Activated naive CD4-positive, alpha-beta T cell treated with anti-CD3 and anti-CD28 coated beads, Interleukin-2, amount 50 U/mL, for 24 hours (primary cell): ENCODE measurements at regions not wholly inside any gene's neighbourhood (a gene's known extent, or its start where the extent isn't known, plus 50 kb on each side); places are given as distances from the start of the nearest gene placed in this dataset.

ENCODE experiments used
- H3K27ac Mint-ChIP-seq: one replicate; pipeline ENCODE4 v1.8.0; 2021; ENCODE audit warnings: mild to moderate bottlenecking, mixed read lengths
- H3K27me3 Mint-ChIP-seq: one replicate; pipeline ENCODE4 v1.8.0; 2021; ENCODE audit warnings: mixed read lengths
- H3K36me3 Mint-ChIP-seq: one replicate; pipeline ENCODE4 v1.8.0; 2021; ENCODE audit warnings: mixed read lengths
- H3K4me1 Mint-ChIP-seq: one replicate; pipeline ENCODE4 v1.8.0; 2021; ENCODE audit warnings: mixed read lengths
- H3K4me3 Mint-ChIP-seq: one replicate; pipeline ENCODE4 v1.8.0; 2021; ENCODE audit warnings: mild to moderate bottlenecking, mixed read lengths
- H3K9me3 Mint-ChIP-seq: one replicate; pipeline ENCODE4 v1.8.0; 2021; ENCODE audit warnings: mixed read lengths

DNA sequence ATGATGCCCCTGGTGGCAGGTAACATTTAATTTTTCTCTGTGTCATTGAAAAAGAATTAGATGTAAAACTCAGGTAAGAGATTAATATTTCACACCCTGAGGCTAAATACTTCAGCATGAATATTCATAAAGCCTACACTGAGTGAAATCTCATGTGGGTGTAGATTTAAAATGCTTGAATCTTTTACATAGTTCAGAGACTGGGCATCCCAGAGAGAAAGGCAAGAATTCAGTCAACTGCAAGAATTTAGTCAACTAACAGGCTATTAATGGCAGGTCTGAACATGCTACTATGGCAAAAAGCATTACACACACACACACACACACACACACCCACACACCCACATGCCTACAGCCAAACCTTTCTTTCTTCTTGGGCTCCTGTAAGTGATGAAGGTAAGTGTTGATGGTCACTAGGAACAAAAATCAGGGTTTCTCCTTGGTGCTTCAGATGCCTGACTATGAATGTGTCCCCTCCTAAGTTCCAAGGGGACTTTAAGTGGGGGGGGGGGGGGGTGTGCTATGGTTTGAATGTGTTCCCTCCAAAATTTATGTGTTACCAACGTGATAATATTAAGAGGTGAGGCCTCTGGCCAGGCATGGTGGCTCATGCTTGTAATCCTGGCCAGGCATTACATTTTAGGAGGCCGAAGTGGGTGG is 63.7 kb upstream of the PSMD7 start:
- no peaks in the 10 kb centered on the region for H3K4me1 Mint-ChIP-seq
- H3K27me3 Mint-ChIP-seq = peaks cover 10% of the 10 kb centered on the region
- no peaks in the 10 kb centered on the region for H3K9me3 Mint-ChIP-seq
- H3K27ac Mint-ChIP-seq = no peak overlapping the region
- no peak overlapping the region for H3K4me3 Mint-ChIP-seq
- no peaks in the 10 kb centered on the region for H3K36me3 Mint-ChIP-seq

DNA sequence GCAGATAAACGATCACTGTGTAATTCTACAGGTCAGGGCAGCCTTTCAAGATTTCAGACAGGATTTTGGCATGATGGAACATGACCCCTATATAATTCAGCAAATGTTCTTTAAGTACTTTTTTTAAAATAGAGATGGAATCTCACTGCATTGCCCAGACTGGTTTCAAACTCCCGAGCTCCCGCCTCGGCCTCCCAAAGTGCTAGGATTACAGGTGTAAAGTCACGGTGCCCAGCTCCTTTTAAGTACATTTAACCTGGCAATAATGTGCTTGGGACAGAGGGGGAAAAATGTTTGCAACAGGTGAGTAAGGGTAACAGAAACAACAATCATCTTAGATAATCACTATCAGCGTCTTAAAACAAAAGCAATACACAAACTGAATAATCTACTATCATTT is 66.5 kb upstream of the PSMD7 start:
- H3K4me1 Mint-ChIP-seq = no peaks in the 10 kb centered on the region
- H3K9me3 Mint-ChIP-seq = no peaks in the 10 kb centered on the region
- no peaks in the 10 kb centered on the region for H3K36me3 Mint-ChIP-seq
- H3K27ac Mint-ChIP-seq = no peak overlapping the region
- peaks cover 6% of the 10 kb centered on the region for H3K27me3 Mint-ChIP-seq
- H3K4me3 Mint-ChIP-seq = no peak overlapping the region

DNA sequence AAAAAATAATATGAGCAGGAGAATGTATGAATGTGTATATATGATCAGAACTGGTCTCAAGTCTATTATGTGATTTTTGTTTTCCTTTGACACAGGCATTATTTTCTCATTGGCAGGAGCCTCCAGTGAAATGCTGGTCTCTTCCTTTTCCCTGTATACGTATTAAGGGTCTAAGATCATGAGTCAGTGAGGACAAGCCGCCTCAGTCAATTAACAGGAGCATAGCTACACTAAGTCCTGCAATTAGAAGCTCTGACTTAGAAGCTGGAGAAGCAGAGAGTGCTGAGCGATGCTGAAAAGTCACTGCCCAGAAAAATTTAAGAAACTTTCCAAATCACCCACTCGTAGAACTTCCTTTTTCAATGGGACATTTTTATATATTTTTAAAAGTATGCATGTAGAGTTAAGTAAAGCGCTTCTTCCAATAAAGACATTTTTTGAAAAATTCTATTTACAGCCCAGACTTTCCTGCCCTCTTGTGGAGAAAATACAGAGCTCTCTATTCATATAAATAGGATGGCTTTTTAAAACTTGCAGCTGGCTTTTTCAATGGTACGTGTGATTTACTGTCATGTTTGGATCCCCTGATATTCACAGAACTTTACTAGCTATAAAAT is 70.2 kb upstream of the PSMD7 start:
- Mint-ChIP-seq H3K4me3 (no peak overlapping the region), H3K36me3 (no peaks in the 10 kb centered on the region)

GRCh38 chr16:74224828-74225612 is 71.6 kb upstream of the PSMD7 start:
- H3K4me3 Mint-ChIP-seq = no peak overlapping the region
- H3K36me3 Mint-ChIP-seq = no peaks in the 10 kb centered on the region
- H3K27me3 Mint-ChIP-seq = peaks cover 8% of the 10 kb centered on the region
- no peaks in the 10 kb centered on the region for H3K4me1 Mint-ChIP-seq
- no peaks in the 10 kb centered on the region for H3K9me3 Mint-ChIP-seq
- H3K27ac Mint-ChIP-seq = no peak overlapping the region

More for the DNA sequence above, 70.2 kb upstream of the PSMD7 start:
- no peaks in the 10 kb centered on the region for H3K4me1 Mint-ChIP-seq
- no peak overlapping the region for H3K27ac Mint-ChIP-seq
- H3K27me3 Mint-ChIP-seq = peaks cover 8% of the 10 kb centered on the region
- H3K9me3 Mint-ChIP-seq = no peaks in the 10 kb centered on the region

- no peaks in the 10 kb centered on the region for H3K4me1 Mint-ChIP-seq
- H3K27ac Mint-ChIP-seq = no peak overlapping the region
- H3K4me3 Mint-ChIP-seq = no peak overlapping the region
- H3K9me3 Mint-ChIP-seq = no peaks in the 10 kb centered on the region
- H3K27me3 Mint-ChIP-seq = peaks cover 7% of the 10 kb centered on the region
- no peaks in the 10 kb centered on the region for H3K36me3 Mint-ChIP-seq
Measured at GRCh38 chr16:74221828-74222227, 74.8 kb upstream of the PSMD7 start.

DNA sequence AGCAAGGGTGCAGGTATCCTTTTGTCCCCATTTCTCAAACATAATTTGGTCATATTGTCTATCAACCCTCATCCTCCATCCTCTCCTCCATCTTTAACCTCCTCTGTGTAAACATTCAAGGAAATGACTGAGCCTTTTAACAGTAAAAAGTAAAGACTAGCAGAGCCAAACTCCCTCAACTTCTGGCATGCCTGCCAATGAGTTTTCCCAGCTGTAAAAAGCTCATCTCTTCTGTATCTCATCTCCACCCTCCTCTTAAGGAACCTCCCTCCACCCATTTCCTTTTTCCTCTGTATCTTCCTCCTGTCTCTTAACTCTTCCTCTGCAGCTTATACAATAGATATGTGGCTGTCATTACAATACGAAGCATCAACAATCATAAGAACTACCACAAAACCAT is 76.9 kb upstream of the PSMD7 start:
- no peaks in the 10 kb centered on the region for H3K9me3 Mint-ChIP-seq
- H3K27ac Mint-ChIP-seq = no peak overlapping the region
- H3K27me3 Mint-ChIP-seq = peaks cover 8% of the 10 kb centered on the region
- no peaks in the 10 kb centered on the region for H3K36me3 Mint-ChIP-seq
- no peak overlapping the region for H3K4me3 Mint-ChIP-seq
- no peaks in the 10 kb centered on the region for H3K4me1 Mint-ChIP-seq

DNA sequence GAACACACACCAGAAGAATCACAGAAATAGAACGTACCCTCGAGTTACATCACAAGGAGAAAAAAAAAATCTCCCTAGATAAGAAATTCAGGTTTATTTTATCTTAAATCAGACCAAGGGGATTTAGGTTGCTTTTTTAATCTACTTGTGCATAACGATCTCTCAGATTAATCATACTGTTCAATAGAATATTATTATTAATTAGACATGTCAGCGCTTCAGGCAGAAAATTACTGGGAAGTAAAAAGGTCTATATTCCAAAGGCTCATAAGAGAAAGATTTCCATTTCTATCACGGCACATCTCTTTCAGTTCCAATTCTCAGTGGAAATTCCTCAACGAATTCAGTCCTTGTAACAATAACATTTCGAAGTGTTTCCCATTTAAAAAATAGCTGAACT is 77.7 kb upstream of the PSMD7 start:
- Mint-ChIP-seq H3K4me1 (no peaks in the 10 kb centered on the region), H3K27ac (no peak overlapping the region), H3K27me3 (peaks cover 8% of the 10 kb centered on the region), H3K4me3 (no peak overlapping the region), H3K36me3 (no peaks in the 10 kb centered on the region), H3K9me3 (no peaks in the 10 kb centered on the region)

GRCh38 chr16:74216319-74216718 is 80.3 kb upstream of the PSMD7 start:
- H3K27ac Mint-ChIP-seq = no peak overlapping the region
- no peak overlapping the region for H3K4me3 Mint-ChIP-seq
- H3K27me3 Mint-ChIP-seq = peaks cover 6% of the 10 kb centered on the region
- no peaks in the 10 kb centered on the region for H3K9me3 Mint-ChIP-seq
- H3K36me3 Mint-ChIP-seq = no peaks in the 10 kb centered on the region
- H3K4me1 Mint-ChIP-seq = no peaks in the 10 kb centered on the region

- Mint-ChIP-seq H3K36me3 (no peaks in the 10 kb centered on the region), H3K27ac (no peak overlapping the region), H3K4me3 (no peak overlapping the region), H3K4me1 (no peaks in the 10 kb centered on the region), H3K9me3 (no peaks in the 10 kb centered on the region), H3K27me3 (peaks cover 6% of the 10 kb centered on the region)
Measured at GRCh38 chr16:74215249-74215648, 81.4 kb upstream of the PSMD7 start.

DNA sequence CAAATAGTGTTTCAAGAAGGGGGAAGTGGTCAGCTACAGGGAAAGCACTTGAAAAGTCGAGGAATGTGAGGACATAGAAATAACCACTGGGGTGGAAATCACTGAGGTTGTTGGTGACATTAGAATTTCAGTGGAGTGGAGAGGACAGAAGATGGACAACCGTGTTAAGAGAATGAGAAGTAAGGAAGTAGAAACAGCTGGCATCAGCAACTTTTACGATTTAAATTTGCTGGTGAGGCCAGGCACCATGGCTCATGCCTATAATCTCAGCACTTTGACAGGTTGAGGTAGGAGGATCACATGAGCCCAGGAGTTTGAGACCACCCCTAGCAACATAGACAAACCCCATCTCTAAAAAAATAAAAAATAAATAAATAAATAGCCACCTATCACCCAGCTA is 83.2 kb upstream of the PSMD7 start:
- Mint-ChIP-seq H3K9me3 (no peaks in the 10 kb centered on the region), H3K4me3 (no peak overlapping the region), H3K27me3 (peaks cover 6% of the 10 kb centered on the region), H3K36me3 (no peaks in the 10 kb centered on the region), H3K4me1 (no peaks in the 10 kb centered on the region), H3K27ac (no peak overlapping the region)

GRCh38 chr16:74210245-74210644 is 86.4 kb upstream of the PSMD7 start:
- Mint-ChIP-seq H3K9me3 (no peaks in the 10 kb centered on the region), H3K4me1 (no peaks in the 10 kb centered on the region), H3K27me3 (peaks cover 3% of the 10 kb centered on the region), H3K27ac (no peak overlapping the region), H3K36me3 (no peaks in the 10 kb centered on the region), H3K4me3 (no peak overlapping the region)

GRCh38 chr16:74202009-74202408 is 94.6 kb upstream of the PSMD7 start:
- no peaks in the 10 kb centered on the region for H3K36me3 Mint-ChIP-seq

GRCh38 chr16:74201576-74201975 is 95.0 kb upstream of the PSMD7 start:
- H3K4me3 Mint-ChIP-seq = no peak overlapping the region
- H3K4me1 Mint-ChIP-seq = no peaks in the 10 kb centered on the region
- no peaks in the 10 kb centered on the region for H3K27me3 Mint-ChIP-seq
- H3K9me3 Mint-ChIP-seq = no peaks in the 10 kb centered on the region
- H3K27ac Mint-ChIP-seq = no peak overlapping the region
- H3K36me3 Mint-ChIP-seq = no peaks in the 10 kb centered on the region

More at GRCh38 chr16:74202009-74202408, 94.6 kb upstream of the PSMD7 start:
- H3K27me3 Mint-ChIP-seq = no peaks in the 10 kb centered on the region
- no peaks in the 10 kb centered on the region for H3K9me3 Mint-ChIP-seq
- H3K27ac Mint-ChIP-seq = no peak overlapping the region
- H3K4me3 Mint-ChIP-seq = no peak overlapping the region
- no peaks in the 10 kb centered on the region for H3K4me1 Mint-ChIP-seq

DNA sequence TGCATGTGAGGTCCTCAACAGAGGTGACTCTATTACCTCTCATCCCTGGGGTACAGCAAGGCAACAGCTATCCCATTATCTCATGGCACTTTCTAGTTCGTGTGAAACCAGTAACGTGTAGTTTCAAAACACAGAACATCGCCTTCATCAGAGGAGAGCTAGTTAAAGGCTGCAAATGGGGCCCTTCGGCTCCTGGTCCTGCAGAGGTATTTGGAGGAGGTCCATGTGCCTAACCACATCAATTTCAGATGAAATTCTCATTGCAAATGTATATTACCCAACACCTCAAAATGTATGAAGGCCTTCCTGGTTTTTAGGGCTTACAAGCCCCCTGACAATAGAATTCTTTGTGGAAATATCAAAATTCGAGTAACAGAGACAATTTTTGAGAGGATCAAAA is 95.7 kb upstream of the PSMD7 start:
- no peaks in the 10 kb centered on the region for H3K9me3 Mint-ChIP-seq
- H3K27me3 Mint-ChIP-seq = peaks cover 3% of the 10 kb centered on the region
- H3K36me3 Mint-ChIP-seq = no peaks in the 10 kb centered on the region
- no peak overlapping the region for H3K27ac Mint-ChIP-seq
- H3K4me3 Mint-ChIP-seq = no peak overlapping the region
- H3K4me1 Mint-ChIP-seq = no peaks in the 10 kb centered on the region

- H3K27ac Mint-ChIP-seq = no peak overlapping the region
- no peaks in the 10 kb centered on the region for H3K36me3 Mint-ChIP-seq
- no peaks in the 10 kb centered on the region for H3K9me3 Mint-ChIP-seq
- peaks cover 3% of the 10 kb centered on the region for H3K27me3 Mint-ChIP-seq
- H3K4me1 Mint-ChIP-seq = no peaks in the 10 kb centered on the region
- no peak overlapping the region for H3K4me3 Mint-ChIP-seq
Measured at GRCh38 chr16:74199842-74200124, 96.8 kb upstream of the PSMD7 start.

GRCh38 chr16:74199066-74199841 is 97.4 kb upstream of the PSMD7 start:
- H3K36me3 Mint-ChIP-seq = no peaks in the 10 kb centered on the region
- no peak overlapping the region for H3K4me3 Mint-ChIP-seq
- H3K27ac Mint-ChIP-seq = no peak overlapping the region
- peaks cover 3% of the 10 kb centered on the region for H3K27me3 Mint-ChIP-seq
- H3K9me3 Mint-ChIP-seq = no peaks in the 10 kb centered on the region
- H3K4me1 Mint-ChIP-seq = no peaks in the 10 kb centered on the region
